Epidermal melanocyte (primary cell): ENCODE measurements at regions not wholly inside any gene's neighbourhood (a gene's known extent, or its start where the extent isn't known, plus 50 kb on each side); places are given as distances from the start of the nearest gene placed in this dataset.
"Not testable (repeated sequence)": the region's sequence is repeated elsewhere in the genome, so short reads cannot be mapped to it uniquely, and the experiment has no call there.

Experiments
- DNase-seq: peaks from one replicate; pipeline ENCODE4 v3.0.0; 2011; ENCODE audit warnings: low spot score; ENCODE audit not compliant: insufficient read length

GRCh38 chr11:3445535-3445934 is 66.6 kb upstream of the ZNF195 start:
- DNase-seq: not testable (repeated sequence)

DNA sequence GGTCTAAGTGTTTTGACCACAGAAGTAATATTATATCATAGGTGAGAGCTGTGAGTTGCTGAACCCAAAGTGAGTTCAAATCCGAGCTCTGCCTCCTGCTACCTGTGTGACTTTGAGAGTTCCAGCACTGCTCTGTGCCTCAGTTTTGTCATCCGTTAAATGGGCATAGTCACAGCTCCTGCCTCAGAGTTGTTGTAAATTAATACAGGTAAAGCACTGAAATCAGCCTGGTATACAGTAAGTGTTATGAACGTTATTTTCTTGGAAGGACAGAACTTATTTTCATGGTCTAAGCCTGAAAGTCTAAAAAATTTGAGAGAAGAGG is 65.4 kb upstream of the ZNF195 start:
- DNase-seq: not testable (repeated sequence)

DNA sequence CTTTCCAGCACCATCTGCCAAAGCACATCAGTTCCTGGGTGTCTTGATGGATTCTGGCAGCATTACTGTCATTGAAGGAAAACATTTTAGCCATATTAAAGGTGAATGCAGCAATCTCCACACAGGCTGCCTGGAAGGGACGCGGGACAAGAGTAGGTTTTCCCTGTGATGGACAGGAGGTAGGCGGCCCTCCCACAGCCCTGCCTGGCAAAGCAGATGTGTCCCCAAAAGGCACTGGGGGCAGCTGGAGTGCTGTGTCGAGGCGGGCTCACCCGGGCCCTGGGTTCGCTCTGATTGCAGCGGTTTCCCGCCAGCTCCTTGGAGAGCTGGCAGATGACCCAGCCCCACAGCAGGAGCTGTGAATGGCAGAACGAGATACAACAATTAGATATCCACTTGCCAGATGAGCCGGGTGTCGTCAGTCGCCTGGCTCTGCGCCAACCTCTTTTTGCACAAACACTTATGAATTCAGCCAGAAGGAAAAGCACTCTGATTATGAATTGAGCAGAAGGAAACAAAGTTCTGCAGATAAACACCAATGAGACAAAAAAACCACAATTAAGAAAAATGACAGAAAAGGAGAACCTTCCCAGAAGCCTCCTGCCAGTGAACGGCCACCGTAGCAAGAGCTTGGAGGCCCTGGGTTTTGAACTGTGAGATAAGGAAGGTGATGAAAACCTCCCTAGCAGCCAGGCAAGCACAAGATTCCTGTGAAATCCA is 64.9 kb upstream of the ZNF195 start:
- not testable (repeated sequence) for DNase-seq

GRCh38 chr11:3437441-3437840 is 58.5 kb upstream of the ZNF195 start:
- DNase-seq: not testable (repeated sequence)

DNA sequence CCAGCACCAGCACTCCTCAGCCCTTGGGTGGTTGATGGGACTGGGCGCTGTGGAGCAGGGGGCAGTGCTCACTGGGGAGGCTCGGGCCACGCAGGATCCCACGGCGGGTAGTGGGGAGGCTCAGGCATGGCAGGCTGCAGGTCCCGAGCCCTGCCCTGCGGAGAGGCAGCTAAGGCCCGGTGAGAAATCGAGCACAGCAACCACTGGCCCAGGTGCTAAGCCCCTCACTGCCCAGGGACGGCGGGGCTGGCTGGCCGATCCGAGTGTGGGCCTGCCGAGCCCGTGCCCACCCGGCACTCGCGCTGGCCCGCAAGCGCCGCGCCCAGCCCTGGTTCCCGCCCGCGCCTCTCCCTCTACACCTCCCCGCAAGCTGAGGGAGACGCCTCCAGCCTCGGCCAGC is 56.0 kb upstream of the ZNF195 start:
- DNase-seq: no peak

DNA sequence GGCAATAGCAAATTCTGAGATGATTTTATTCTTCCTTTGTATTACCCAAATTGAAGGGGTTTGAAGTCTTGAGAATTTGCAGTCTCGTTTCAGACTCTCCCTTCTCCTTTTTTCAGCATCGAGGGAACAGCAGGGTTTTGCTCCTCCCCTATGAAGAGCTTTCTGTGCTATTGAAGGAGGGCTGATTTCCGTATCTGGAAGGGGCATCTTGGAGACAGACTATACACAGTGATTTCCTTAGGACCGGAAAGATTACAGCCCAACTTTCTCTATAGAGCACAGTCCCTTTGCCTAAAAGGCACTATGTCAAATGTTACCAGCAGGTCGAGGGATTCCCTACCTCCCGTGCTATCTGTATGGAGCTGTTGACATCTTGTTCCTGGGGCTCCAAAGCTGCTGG is 50.2 kb upstream of the ZNF195 start:
- peak; percentile 12 for DNase-seq
